NB4 (cell line): ENCODE measurements at regions not wholly inside any gene's neighbourhood (a gene's known extent, or its start where the extent isn't known, plus 50 kb on each side); places are given as distances from the start of the nearest gene placed in this dataset.

ENCODE experiments used
- DNase-seq: peaks from one replicate; pipeline ENCODE4 v3.0.0; 2010; ENCODE audit warnings: low read depth
- H3K4me3 ChIP-seq: one replicate; pipeline ENCODE4 v1.5.1; 2011; ENCODE audit warnings: mild to moderate bottlenecking, low read depth, low read length, moderate library complexity
- MYC ChIP-seq: IDR thresholded peaks from 2 replicates; pipeline ENCODE4 v1.6.1; 2011; ENCODE audit warnings: low read depth, low read length
- POLR2A ChIP-seq: IDR thresholded peaks from 2 replicates; pipeline ENCODE4 v1.6.1; 2011; ENCODE audit warnings: mild to moderate bottlenecking; ENCODE audit not compliant: insufficient read length; ENCODE audit errors: extremely low read depth
- TF ChIP-seq, protein P1 (sequence below): IDR thresholded peaks from 2 replicates; pipeline ENCODE4 v1.6.1; 2011; ENCODE audit warnings: low read depth, low read length
- TF ChIP-seq, protein P2 (sequence below): IDR thresholded peaks from one replicate; pipeline ENCODE4 v1.5.1; 2012; ENCODE audit warnings: low read depth, low read length

DNA sequence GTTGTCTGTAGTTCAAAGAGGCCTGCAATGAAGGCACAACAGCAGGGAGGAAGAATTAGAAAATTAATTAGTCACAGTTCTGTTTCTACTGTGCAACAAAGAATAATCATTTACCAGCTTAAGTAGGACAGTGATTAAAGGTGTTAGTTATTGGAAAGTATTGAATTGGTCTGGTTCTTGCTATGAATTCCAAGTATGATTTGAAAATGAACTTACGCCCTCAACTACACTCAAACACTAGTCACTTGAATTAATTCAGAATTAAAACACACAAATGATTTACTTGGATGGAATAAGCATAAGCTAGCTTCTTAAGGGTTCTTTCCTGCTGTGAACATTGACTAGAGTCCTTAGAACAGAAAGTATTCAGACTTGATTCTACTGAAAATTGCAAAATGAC is 69.9 kb upstream of the EXOC1L start:
- no peak overlapping the region for H3K4me3 ChIP-seq
- DNase-seq, result no peak
- TF ChIP-seq MYC (no peak), POLR2A (no peak)
- TF ChIP-seq, protein P1, sequence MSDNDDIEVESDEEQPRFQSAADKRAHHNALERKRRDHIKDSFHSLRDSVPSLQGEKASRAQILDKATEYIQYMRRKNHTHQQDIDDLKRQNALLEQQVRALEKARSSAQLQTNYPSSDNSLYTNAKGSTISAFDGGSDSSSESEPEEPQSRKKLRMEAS, result no peak
- TF ChIP-seq, protein P2, sequence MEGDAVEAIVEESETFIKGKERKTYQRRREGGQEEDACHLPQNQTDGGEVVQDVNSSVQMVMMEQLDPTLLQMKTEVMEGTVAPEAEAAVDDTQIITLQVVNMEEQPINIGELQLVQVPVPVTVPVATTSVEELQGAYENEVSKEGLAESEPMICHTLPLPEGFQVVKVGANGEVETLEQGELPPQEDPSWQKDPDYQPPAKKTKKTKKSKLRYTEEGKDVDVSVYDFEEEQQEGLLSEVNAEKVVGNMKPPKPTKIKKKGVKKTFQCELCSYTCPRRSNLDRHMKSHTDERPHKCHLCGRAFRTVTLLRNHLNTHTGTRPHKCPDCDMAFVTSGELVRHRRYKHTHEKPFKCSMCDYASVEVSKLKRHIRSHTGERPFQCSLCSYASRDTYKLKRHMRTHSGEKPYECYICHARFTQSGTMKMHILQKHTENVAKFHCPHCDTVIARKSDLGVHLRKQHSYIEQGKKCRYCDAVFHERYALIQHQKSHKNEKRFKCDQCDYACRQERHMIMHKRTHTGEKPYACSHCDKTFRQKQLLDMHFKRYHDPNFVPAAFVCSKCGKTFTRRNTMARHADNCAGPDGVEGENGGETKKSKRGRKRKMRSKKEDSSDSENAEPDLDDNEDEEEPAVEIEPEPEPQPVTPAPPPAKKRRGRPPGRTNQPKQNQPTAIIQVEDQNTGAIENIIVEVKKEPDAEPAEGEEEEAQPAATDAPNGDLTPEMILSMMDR, result no peak

DNA sequence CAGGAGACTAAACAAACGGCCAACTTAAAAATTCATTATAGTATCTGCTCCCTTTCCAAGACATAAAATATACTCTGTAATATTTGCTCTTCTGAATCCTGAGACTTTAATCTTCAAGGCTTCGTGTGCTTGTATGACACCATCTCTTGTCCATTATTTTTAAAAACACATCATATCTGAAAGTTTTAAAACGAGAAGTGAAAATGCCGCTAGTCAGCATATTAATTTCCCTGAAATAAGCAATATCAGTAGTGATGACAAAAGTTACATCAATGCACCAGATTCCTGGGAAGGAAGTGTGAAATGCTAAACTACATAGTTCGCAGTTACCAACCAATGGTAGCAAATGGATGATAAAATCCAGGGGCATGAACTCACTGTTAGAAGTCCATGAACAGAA is 66.8 kb upstream of the EXOC1L start:
- TF ChIP-seq, protein P2, result no peak
- TF ChIP-seq, protein P1, result no peak
- no peak for TF ChIP-seq POLR2A
- no peak for TF ChIP-seq MYC
- no peak overlapping the region for H3K4me3 ChIP-seq
- no peak for DNase-seq

DNA sequence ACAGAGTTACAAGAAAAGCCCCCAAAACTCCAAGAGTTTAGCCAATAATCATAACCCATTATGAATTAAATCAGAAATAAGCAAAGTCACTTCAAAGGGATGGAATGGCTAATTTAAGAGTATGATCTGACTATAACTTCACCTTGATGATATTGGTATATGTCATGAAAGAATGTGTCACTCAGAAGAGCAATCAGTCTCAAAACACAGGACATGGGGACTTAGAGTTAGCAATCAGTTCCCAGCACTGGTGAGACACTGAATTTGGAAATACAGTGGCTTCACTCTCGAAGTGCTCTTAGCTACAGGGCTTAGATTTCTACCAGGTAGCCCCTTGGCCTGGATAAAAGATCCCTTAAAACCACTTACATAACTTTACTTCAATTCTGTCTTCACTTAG is 65.7 kb upstream of the EXOC1L start:
- no peak for DNase-seq
- TF ChIP-seq, protein P2, result no peak
- no peak overlapping the region for H3K4me3 ChIP-seq

DNA sequence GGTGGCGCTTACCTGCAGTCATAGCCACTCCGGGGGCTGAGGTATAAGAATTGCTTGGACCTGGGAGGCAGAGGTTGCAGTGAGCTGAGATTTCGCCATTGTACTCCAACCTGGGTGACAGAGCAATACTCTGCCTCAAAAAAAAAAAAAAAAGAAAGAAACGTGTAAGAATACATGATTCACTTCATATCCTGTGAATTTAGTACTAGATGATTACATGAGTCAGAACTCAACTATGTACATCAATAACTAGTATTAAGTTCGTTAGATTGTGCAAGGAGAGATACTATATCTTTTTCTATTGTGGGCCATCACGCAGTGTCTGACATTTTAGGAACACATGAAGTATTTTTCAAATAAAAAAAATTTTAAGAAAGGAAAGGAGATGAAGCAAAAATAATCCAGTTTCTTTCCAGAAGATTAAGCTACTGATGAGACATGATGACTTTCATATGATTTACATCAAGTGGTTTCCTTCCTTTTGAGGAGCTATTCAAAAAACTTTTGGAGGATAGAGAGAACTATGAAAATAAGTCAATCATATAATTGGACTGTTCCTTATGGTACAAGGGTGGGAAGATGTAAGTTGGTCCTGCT is 64.7 kb upstream of the EXOC1L start:
- no peak overlapping the region for H3K4me3 ChIP-seq
- no peak for DNase-seq
- TF ChIP-seq, protein P1, result no peak
- TF ChIP-seq, protein P2, result no peak
- TF ChIP-seq POLR2A, result no peak
- TF ChIP-seq MYC, result no peak

DNA sequence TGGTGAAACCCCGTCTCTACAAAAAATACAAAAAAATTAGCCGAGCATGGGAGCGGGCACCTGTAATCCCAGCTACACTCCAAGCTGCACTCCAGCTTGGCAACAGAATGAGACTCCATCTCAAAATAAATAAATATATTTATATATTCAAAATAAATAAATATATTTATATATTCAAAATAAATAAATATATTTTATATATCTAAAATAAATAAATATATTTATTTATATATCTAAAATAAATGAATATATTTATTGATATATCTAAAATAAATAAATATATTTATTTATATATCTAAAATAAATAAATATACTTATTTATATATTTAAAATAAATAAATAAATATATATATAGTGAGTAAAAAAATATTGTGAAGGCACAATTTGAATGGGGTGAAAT is 63.4 kb upstream of the EXOC1L start:
- TF ChIP-seq, protein P2, result no peak
- TF ChIP-seq, protein P1, result no peak
- TF ChIP-seq MYC (no peak), POLR2A (no peak)
- no peak overlapping the region for H3K4me3 ChIP-seq
- no peak for DNase-seq
